GM23338 (cell line): ENCODE measurements at regions not wholly inside any gene's neighbourhood (a gene's known extent, or its start where the extent isn't known, plus 50 kb on each side); places are given as distances from the start of the nearest gene placed in this dataset.

Source experiments
- EZH2 ChIP-seq: fragments of 200-600 bp; sonication (generic); IDR thresholded peaks from one replicate; pipeline ENCODE4 v1.8.0; 2017; ENCODE audit warnings: antibody characterized with exemption, mild to moderate bottlenecking, low read depth; ENCODE audit not compliant: unreplicated experiment
- POLR2AphosphoS5 ChIP-seq: IDR thresholded peaks from 2 replicates; pipeline ENCODE4 v1.6.1; 2016; ENCODE audit warnings: antibody characterized with exemption, low read depth
- TF ChIP-seq, protein P1 (sequence below), 2 experiments: fragments of 200-600 bp in 1 of 2; sonication (generic) in 1 of 2; conservative IDR thresholded peaks; 2 replicates each; pipeline versions ENCODE4 v1.5.1 to v1.6.1; 2016 to 2017; ENCODE audit warnings: antibody characterized with exemption in 2 of 2, low read depth in 2 of 2, mild to moderate bottlenecking in 2 of 2, moderate library complexity in 1 of 2
- TF ChIP-seq, protein P2 (sequence below): IDR thresholded peaks from one replicate; pipeline ENCODE4 v1.6.1; 2018; ENCODE audit warnings: antibody characterized with exemption; ENCODE audit not compliant: unreplicated experiment

DNA sequence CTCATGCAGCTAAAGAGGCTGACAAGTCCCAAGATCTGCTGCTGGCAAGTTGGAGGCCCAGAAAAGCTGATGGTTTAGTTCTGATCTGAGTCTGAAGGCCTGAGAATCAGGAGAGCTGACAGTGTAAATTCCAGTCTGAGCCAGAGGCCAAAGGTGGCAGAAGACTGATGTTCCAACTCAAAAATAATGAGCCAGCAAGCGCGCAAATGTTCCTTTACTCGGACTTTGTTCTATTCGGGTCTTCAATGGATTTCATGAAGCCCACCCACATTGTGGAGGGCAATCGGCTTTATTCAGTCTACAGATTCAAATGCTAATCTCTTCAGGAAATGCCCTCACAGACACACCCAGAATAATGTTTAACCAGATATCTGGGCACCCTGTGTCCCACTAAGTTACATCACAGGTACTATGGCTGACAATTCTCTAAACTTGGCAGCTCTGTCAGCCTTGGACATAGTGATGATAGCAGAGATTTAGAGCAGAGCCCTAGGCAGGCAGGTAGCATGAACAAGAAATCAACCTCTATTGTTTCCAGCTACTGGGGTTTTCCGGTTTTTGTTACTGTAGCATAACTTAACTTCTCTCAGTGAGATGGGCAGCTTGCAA, 318.5 kb downstream of the HRH4 start:
- TF ChIP-seq, protein P1, sequence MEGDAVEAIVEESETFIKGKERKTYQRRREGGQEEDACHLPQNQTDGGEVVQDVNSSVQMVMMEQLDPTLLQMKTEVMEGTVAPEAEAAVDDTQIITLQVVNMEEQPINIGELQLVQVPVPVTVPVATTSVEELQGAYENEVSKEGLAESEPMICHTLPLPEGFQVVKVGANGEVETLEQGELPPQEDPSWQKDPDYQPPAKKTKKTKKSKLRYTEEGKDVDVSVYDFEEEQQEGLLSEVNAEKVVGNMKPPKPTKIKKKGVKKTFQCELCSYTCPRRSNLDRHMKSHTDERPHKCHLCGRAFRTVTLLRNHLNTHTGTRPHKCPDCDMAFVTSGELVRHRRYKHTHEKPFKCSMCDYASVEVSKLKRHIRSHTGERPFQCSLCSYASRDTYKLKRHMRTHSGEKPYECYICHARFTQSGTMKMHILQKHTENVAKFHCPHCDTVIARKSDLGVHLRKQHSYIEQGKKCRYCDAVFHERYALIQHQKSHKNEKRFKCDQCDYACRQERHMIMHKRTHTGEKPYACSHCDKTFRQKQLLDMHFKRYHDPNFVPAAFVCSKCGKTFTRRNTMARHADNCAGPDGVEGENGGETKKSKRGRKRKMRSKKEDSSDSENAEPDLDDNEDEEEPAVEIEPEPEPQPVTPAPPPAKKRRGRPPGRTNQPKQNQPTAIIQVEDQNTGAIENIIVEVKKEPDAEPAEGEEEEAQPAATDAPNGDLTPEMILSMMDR (conservative IDR thresholded peaks at IDR 0.05; ENCODE audit: low read depth in 2 of 2) = no peak
- TF ChIP-seq EZH2 (no peak), POLR2AphosphoS5 (no peak)
- TF ChIP-seq, protein P2, sequence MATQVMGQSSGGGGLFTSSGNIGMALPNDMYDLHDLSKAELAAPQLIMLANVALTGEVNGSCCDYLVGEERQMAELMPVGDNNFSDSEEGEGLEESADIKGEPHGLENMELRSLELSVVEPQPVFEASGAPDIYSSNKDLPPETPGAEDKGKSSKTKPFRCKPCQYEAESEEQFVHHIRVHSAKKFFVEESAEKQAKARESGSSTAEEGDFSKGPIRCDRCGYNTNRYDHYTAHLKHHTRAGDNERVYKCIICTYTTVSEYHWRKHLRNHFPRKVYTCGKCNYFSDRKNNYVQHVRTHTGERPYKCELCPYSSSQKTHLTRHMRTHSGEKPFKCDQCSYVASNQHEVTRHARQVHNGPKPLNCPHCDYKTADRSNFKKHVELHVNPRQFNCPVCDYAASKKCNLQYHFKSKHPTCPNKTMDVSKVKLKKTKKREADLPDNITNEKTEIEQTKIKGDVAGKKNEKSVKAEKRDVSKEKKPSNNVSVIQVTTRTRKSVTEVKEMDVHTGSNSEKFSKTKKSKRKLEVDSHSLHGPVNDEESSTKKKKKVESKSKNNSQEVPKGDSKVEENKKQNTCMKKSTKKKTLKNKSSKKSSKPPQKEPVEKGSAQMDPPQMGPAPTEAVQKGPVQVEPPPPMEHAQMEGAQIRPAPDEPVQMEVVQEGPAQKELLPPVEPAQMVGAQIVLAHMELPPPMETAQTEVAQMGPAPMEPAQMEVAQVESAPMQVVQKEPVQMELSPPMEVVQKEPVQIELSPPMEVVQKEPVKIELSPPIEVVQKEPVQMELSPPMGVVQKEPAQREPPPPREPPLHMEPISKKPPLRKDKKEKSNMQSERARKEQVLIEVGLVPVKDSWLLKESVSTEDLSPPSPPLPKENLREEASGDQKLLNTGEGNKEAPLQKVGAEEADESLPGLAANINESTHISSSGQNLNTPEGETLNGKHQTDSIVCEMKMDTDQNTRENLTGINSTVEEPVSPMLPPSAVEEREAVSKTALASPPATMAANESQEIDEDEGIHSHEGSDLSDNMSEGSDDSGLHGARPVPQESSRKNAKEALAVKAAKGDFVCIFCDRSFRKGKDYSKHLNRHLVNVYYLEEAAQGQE = no peak
